Tibial nerve (tissue), 4 donors: ENCODE measurements at regions not wholly inside any gene's neighbourhood (a gene's known extent, or its start where the extent isn't known, plus 50 kb on each side); places are given as distances from the start of the nearest gene placed in this dataset.

Experiments used
- DNase-seq, 2 donors: peaks; one replicate each; pipeline ENCODE4 v3.0.0-alpha.2; 2019; ENCODE audit warnings: low spot score in 2 of 2
- H3K27ac ChIP-seq, 4 donors: fragments of 200-600 bp; sonication (generic) in 3 of 4; one replicate each; pipeline ENCODE4 v1.5.1; 2017 to 2019; ENCODE audit warnings: mild to moderate bottlenecking in 1 of 4
- H3K27me3 ChIP-seq, 2 donors: fragments of 200-600 bp; sonication (generic) in 1 of 2; one replicate each; pipeline versions ENCODE4 v1.5.1 to v1.6.0; 2017 to 2019
- H3K36me3 ChIP-seq, 3 donors: fragments of 200-600 bp; sonication (generic); one replicate each; pipeline ENCODE4 v1.5.1; 2018 to 2019
- H3K4me1 ChIP-seq, 4 donors: fragments of 200-600 bp; sonication (generic) in 3 of 4; one replicate each; pipeline ENCODE4 v1.5.1; 2017 to 2019
- H3K4me3 ChIP-seq, 4 donors: fragments of 200-600 bp; sonication (generic) in 3 of 4; one replicate each; pipeline ENCODE4 v1.5.1; 2017 to 2019; ENCODE audit warnings: mild to moderate bottlenecking in 1 of 4, moderate library complexity in 1 of 4
- H3K9me3 ChIP-seq, 4 donors: fragments of 200-600 bp; sonication (generic) in 3 of 4; one replicate each; pipeline ENCODE4 v1.5.1; 2017 to 2019
- CTCF ChIP-seq, 5 experiments: fragments of 200-600 bp in 3 of 5; fragments of 450-650 bp in 2 of 5; sonication (generic) in 3 of 5; IDR thresholded peaks; one replicate each; pipeline ENCODE4 v1.5.1; 2016 to 2019; ENCODE audit warnings: antibody characterized with exemption in 5 of 5, mild to moderate bottlenecking in 3 of 5, moderate library complexity in 2 of 5
- EP300 ChIP-seq, 2 donors: sonication (generic); formaldehyde crosslinking; IDR thresholded peaks; one replicate each; pipeline ENCODE4 v1.6.1; 2017; ENCODE audit warnings: antibody characterized with exemption in 2 of 2, mild to moderate bottlenecking in 1 of 2
- POLR2A ChIP-seq, 2 donors: fragments of 450-650 bp; IDR thresholded peaks; one replicate each; pipeline ENCODE4 v1.6.1; 2017; ENCODE audit warnings: antibody characterized with exemption in 2 of 2, mild to moderate bottlenecking in 2 of 2, moderate library complexity in 2 of 2
- whole genome bisulfite sequencing, 2 donors: methylation state at CpG; one replicate each; pipeline ENCODE4 v1.1.5; 2018; 5-methylcytosine and 5-hydroxymethylcytosine counted together

DNA sequence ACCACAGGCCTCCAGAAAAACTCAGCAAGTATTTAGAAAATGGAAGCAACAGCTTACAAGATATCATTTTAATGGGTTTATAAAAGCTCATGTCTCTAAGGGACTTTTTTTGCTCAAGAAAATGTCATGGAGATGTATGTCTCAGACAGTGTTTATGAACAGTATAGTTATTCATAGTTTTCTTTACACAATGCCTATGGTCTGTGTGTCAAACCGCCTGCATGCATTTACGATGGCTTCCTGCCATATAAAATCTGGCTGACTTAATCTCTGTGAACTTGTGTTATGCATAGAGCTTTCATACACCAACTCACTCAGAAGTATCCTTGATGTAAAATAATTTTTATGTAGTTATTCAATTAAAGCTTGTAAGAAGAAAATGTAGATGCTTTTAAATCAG lies 1314.2 kb upstream of the LRRTM3 start:
- WGBS, 2 donors = 19 to 27% methylated on average over 2 of the region's 2 CpGs
- no peaks in the 10 kb centered on the region for H3K27me3 ChIP-seq
- no peaks in the 10 kb centered on the region for H3K4me1 ChIP-seq
- no peak overlapping the region for H3K27ac ChIP-seq
- H3K36me3 ChIP-seq = no peaks in the 10 kb centered on the region
- TF ChIP-seq CTCF (IDR thresholded peaks at IDR 0.05) = no peak
- TF ChIP-seq POLR2A (IDR thresholded peaks at IDR 0.05) = no peak
- no peak for TF ChIP-seq EP300 (IDR thresholded peaks at IDR 0.05)
- H3K9me3 ChIP-seq = peaks cover 0 to 17% (median 0%) of the 10 kb centered on the region in 4 donors
- H3K4me3 ChIP-seq = no peak overlapping the region
- no peak for DNase-seq

- H3K4me1 ChIP-seq = no peaks in the 10 kb centered on the region
- no peak for DNase-seq
- H3K9me3 ChIP-seq = peaks cover 0 to 17% (median 0%) of the 10 kb centered on the region in 4 donors
- no peaks in the 10 kb centered on the region for H3K36me3 ChIP-seq
- TF ChIP-seq CTCF (IDR thresholded peaks at IDR 0.05) (no peak), POLR2A (IDR thresholded peaks at IDR 0.05) (no peak), EP300 (IDR thresholded peaks at IDR 0.05) (no peak)
- 96 to 100% methylated on average over 2 of the region's 2 CpGs for WGBS, 2 donors
- H3K4me3 ChIP-seq = no peak overlapping the region
- H3K27me3 ChIP-seq = no peaks in the 10 kb centered on the region
- no peak overlapping the region for H3K27ac ChIP-seq
These were observed 1310.8 kb upstream of the LRRTM3 start for GRCh38 chr10:65614956-65615565.

- no peaks in the 10 kb centered on the region for H3K27me3 ChIP-seq
- H3K4me3 ChIP-seq = no peak overlapping the region
- no peak overlapping the region for H3K27ac ChIP-seq
- TF ChIP-seq POLR2A (IDR thresholded peaks at IDR 0.05) (no peak), CTCF (IDR thresholded peaks at IDR 0.05) (no peak), EP300 (IDR thresholded peaks at IDR 0.05) (no peak)
- H3K4me1 ChIP-seq = no peaks in the 10 kb centered on the region
- WGBS, 2 donors = 39 to 61% methylated on average over 1 of the region's 1 CpG
- H3K36me3 ChIP-seq = no peaks in the 10 kb centered on the region
- H3K9me3 ChIP-seq = peaks cover 0 to 17% (median 0%) of the 10 kb centered on the region in 4 donors
- no peak for DNase-seq
These were observed 1307.7 kb upstream of the LRRTM3 start for GRCh38 chr10:65618126-65618525.

GRCh38 chr10:65620404-65621048 lies 1305.3 kb upstream of the LRRTM3 start:
- Histone ChIP-seq H3K4me1 (no peaks in the 10 kb centered on the region), H3K27me3 (no peaks in the 10 kb centered on the region), H3K9me3 (peaks cover 0 to 2% (median 0%) of the 10 kb centered on the region in 4 donors), H3K27ac (no peak overlapping the region), H3K36me3 (no peaks in the 10 kb centered on the region), H3K4me3 (no peak overlapping the region)
- no peak for DNase-seq
- 94 to 95% methylated on average over 5 of the region's 5 CpGs for WGBS, 2 donors
- TF ChIP-seq EP300 (IDR thresholded peaks at IDR 0.05) (no peak), CTCF (IDR thresholded peaks at IDR 0.05) (no peak), POLR2A (IDR thresholded peaks at IDR 0.05) (no peak)

GRCh38 chr10:65622608-65623007 lies 1303.2 kb upstream of the LRRTM3 start:
- Histone ChIP-seq H3K27me3 (no peaks in the 10 kb centered on the region), H3K4me1 (no peaks in the 10 kb centered on the region), H3K9me3 (no peaks in the 10 kb centered on the region), H3K4me3 (no peak overlapping the region), H3K36me3 (no peaks in the 10 kb centered on the region), H3K27ac (no peak overlapping the region)
- DNase-seq = no peak
- TF ChIP-seq EP300 (IDR thresholded peaks at IDR 0.05) (no peak), CTCF (IDR thresholded peaks at IDR 0.05) (no peak), POLR2A (IDR thresholded peaks at IDR 0.05) (no peak)
- WGBS, 2 donors = 81 to 88% methylated on average over 2 of the region's 2 CpGs
